ENCODE measurements at regions not wholly inside any gene's neighbourhood (a gene's known extent, or its start where the extent isn't known, plus 50 kb on each side); places are given as distances from the start of the nearest gene placed in this dataset.

- POLR2A ChIA-PET: no interaction called here
- RAD21 ChIA-PET (ENCODE audit: low non-redundant PET in 1 of 2, low total read pairs in 2 of 2, uncharacterized antibody in 2 of 2, unreplicated experiment in 2 of 2): interaction anchor here in 1 of 2 experiments (0.6 kb wide), 1 partner anchor 403 kb away, joined by 3 read pairs; no protein-coding TSS in a partner anchor
Observed at GRCh38 chr1:222275729-222276465, 272.0 kb downstream of the HHIPL2 start.

More at GRCh38 chr1:222275729-222276465, 272.0 kb downstream of the HHIPL2 start:
- Histone ChIP-seq H3K79me2 (ENCODE audit: insufficient read depth, low read length) (no peaks in the 10 kb centered on the region), H3K9me2 (ENCODE audit: insufficient read depth) (no peaks in the 10 kb centered on the region), H3K27me3 (ENCODE audit: insufficient read depth, low read length) (no peaks in the 10 kb centered on the region), H4K20me1 (ENCODE audit: insufficient read depth) (no peaks in the 10 kb centered on the region), H3K4me2 (ENCODE audit: low read length) (no peak overlapping the region), H3K4me1 (ENCODE audit: control insufficient read depth in 1 of 2, insufficient read depth in 2 of 2, low read length in 2 of 2) (no peaks in the 10 kb centered on the region), H3K4me3 (replicated peaks in 1 of 2; ENCODE audit: low read depth in 1 of 2, low read length in 2 of 2) (no peak overlapping the region), H3K9ac (ENCODE audit: low read length) (no peak overlapping the region), H3K9me3 (ENCODE audit: control insufficient read depth in 1 of 2, insufficient read depth in 1 of 2, low read depth in 1 of 2, low read length in 2 of 2) (no peaks in the 10 kb centered on the region), H3K36me3 (ENCODE audit: control insufficient read depth in 1 of 2, insufficient read depth in 2 of 2, low read length in 2 of 2) (no peaks in the 10 kb centered on the region), H3K27ac (ENCODE audit: low read depth, low read length) (no peak overlapping the region), H2AFZ (ENCODE audit: low read depth, low read length, poor library complexity, severe bottlenecking) (no peak overlapping the region)
- BruUV-seq (replicated peaks): no TSS peak
- ATAC-seq (no peak), DNase-seq (ENCODE audit: low read depth, low spot score) (no peak)
- intact Hi-C loops (cut with micrococcal nuclease): no loop called here
- TF ChIP-seq REST (IDR thresholded peaks at IDR 0.05; ENCODE audit: low read depth) (no peak), SRF (IDR thresholded peaks at IDR 0.05; ENCODE audit: low read depth) (no peak), TCF7L2 (IDR thresholded peaks at IDR 0.05; ENCODE audit: borderline replicate concordance, extremely low read depth, insufficient read depth, insufficient read length) (no peak), YY1 (IDR thresholded peaks at IDR 0.05; ENCODE audit: extremely low read depth, insufficient replicate concordance, low read depth, low read length) (no peak), ZNF274 (IDR thresholded peaks at IDR 0.05; ENCODE audit: low read depth, low read length) (no peak), EZH2phosphoT487 (IDR thresholded peaks at IDR 0.05; ENCODE audit: borderline replicate concordance) (no peak), JUND (IDR thresholded peaks at IDR 0.05) (no peak), ELF1 (IDR thresholded peaks at IDR 0.05; ENCODE audit: borderline replicate concordance, low read depth) (no peak), EGR1 (IDR thresholded peaks at IDR 0.05; ENCODE audit: low read depth) (no peak), FOSL1 (IDR thresholded peaks at IDR 0.05; ENCODE audit: low read depth) (no peak), CBX3 (IDR thresholded peaks at IDR 0.05; ENCODE audit: low read depth) (no peak), CTCF (IDR thresholded peaks at IDR 0.05 in 2 of 3, conservative IDR thresholded peaks at IDR 0.05 in 1 of 3; ENCODE audit: borderline replicate concordance in 1 of 3, insufficient read depth in 1 of 3, low read depth in 2 of 3, low read length in 2 of 3) (no peak), CEBPB (IDR thresholded peaks at IDR 0.05; ENCODE audit: low read depth) (no peak), SIN3A (IDR thresholded peaks at IDR 0.05; ENCODE audit: low read depth) (no peak), RAD21 (IDR thresholded peaks at IDR 0.05; ENCODE audit: low read depth) (no peak)
- CTCF ChIA-PET: no interaction called here

Measured in HCT116 (cell line).